Activated B cell treated with CpG ODN at 0.5 μM for 24 hours (primary cell): ENCODE measurements at regions not wholly inside any gene's neighbourhood (a gene's known extent, or its start where the extent isn't known, plus 50 kb on each side); places are given as distances from the start of the nearest gene placed in this dataset.
"Not testable (repeated sequence)": the region's sequence is repeated elsewhere in the genome, so short reads cannot be mapped to it uniquely, and the experiment has no call there.

Source experiments
- ATAC-seq: fragments of 200-7000 bp; cut with Tn5 transposase; one replicate; pipeline ENCODE4 v1.10.0; 2021; ENCODE audit warnings: low read depth, mild to moderate bottlenecking, moderate library complexity
- CTCF ChIA-PET: fragments of 350-600 bp; sonication (Branson Sonifier 250); formaldehyde crosslinking; loops from one replicate; lab custom pipeline; 2021; ENCODE audit warnings: antibody characterized with exemption; lab: Charles Lee
- POLR2A ChIA-PET: fragments of 350-600 bp; sonication (Branson Sonifier 250); formaldehyde crosslinking; loops from one replicate; lab custom pipeline; 2021; ENCODE audit warnings: antibody characterized with exemption; lab: Charles Lee
- DNase-seq: peaks from one replicate; pipeline ENCODE4 v3.0.0; 2022
- H3K27ac Mint-ChIP-seq: one replicate; pipeline ENCODE4 v1.8.0; 2020; ENCODE audit warnings: mixed read lengths
- H3K27me3 Mint-ChIP-seq: one replicate; pipeline ENCODE4 v1.8.0; 2021; ENCODE audit warnings: mixed read lengths
- H3K36me3 Mint-ChIP-seq: one replicate; pipeline ENCODE4 v1.8.0; 2021; ENCODE audit warnings: low read depth, mixed read lengths
- H3K4me1 Mint-ChIP-seq: one replicate; pipeline ENCODE4 v1.8.0; 2021; ENCODE audit warnings: mixed read lengths
- H3K4me3 Mint-ChIP-seq: one replicate; pipeline ENCODE4 v1.8.0; 2020; ENCODE audit warnings: mild to moderate bottlenecking, mixed read lengths
- H3K9me3 Mint-ChIP-seq: one replicate; pipeline ENCODE4 v1.8.0; 2020; ENCODE audit warnings: mixed read lengths
- intact Hi-C: fragments of 100-400 bp; cut with micrococcal nuclease; formaldehyde crosslinking; loops from one replicate; pipeline ENCODE4 v1.15.1; 2024
- TF ChIP-seq, protein P1 (sequence below): fragments of 200-600 bp; IDR thresholded peaks from one replicate; pipeline ENCODE4 v1.8.0; 2022; ENCODE audit warnings: antibody characterized with exemption, mild to moderate bottlenecking

DNA sequence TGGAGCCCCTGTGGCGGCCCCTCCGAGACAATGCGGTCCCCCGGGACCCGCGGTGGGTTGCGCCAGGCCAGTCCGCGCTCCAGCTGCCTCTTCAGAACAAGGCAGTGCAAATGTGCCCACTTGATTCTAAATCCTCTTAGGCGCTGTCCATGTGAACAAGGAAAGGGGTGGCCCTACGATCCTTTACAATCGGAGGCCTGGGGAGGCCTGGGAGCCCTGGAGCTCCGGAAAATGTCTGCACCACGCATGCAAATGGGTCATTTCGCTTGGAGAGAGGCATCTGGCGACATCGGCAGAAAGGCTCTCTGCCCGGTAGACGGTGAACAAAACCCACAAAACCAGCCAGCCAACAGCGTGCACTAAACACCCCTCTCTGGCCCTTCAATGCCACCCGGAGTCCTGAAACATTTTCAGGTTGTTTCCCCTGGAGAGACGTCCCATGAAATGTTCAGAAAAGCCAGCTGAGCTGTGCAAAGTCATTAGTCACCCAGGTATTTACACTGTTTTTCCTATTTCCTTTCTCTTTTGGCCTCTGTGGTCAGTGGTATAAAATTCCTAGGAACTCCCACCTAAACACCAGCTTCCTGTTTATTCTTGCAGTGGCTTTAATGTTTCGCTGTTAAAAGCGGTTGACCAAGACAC lies 102.8 kb upstream of the ZNF438 start:
- TF ChIP-seq, protein P1, sequence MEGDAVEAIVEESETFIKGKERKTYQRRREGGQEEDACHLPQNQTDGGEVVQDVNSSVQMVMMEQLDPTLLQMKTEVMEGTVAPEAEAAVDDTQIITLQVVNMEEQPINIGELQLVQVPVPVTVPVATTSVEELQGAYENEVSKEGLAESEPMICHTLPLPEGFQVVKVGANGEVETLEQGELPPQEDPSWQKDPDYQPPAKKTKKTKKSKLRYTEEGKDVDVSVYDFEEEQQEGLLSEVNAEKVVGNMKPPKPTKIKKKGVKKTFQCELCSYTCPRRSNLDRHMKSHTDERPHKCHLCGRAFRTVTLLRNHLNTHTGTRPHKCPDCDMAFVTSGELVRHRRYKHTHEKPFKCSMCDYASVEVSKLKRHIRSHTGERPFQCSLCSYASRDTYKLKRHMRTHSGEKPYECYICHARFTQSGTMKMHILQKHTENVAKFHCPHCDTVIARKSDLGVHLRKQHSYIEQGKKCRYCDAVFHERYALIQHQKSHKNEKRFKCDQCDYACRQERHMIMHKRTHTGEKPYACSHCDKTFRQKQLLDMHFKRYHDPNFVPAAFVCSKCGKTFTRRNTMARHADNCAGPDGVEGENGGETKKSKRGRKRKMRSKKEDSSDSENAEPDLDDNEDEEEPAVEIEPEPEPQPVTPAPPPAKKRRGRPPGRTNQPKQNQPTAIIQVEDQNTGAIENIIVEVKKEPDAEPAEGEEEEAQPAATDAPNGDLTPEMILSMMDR: no peak
- DNase-seq (peak; percentile 35), ATAC-seq (peak; percentile 63)
- Mint-ChIP-seq H3K27ac (peak overlapping the region; percentile 22), H3K4me3 (peak overlapping the region; percentile 80), H3K36me3 (no peaks in the 10 kb centered on the region), H3K4me1 (peaks cover 20% of the 10 kb centered on the region), H3K27me3 (no peaks in the 10 kb centered on the region), H3K9me3 (no peaks in the 10 kb centered on the region)
- CTCF ChIA-PET: no interaction called here
- POLR2A ChIA-PET: interaction anchor here (0.6 to 1.8 kb wide), 7 partner anchors 46 to 411 kb away, joined by 3 to 16 read pairs (median 5); partner anchors contain the start of gene ZNF438
- intact Hi-C loops: loop anchor here (1.0 to 10.0 kb wide), 3 partner anchors 103 to 626 kb away; partner anchors contain the start of gene ZNF438

DNA sequence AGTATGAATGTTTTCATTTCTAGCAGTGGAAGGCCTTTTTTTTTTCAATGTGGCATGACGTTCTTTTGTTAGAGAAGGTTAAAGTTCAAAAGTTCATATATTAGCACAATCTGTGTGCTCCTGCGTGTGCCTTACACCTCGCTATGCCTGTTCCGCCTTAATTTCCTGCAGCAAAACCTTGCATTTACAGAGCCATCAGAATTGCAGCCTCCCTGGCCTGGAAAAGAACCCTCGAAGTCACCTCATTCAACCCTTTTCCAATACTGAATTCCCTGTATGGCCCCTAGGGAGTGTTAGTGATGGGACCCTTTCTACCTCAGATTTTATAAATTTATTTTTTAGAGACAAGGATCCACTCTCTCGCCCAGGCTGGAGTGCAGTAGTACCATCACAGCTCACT lies 103.5 kb upstream of the ZNF438 start:
- ChIA-PET CTCF (no interaction called here), POLR2A (interaction anchor here (0.9 to 1.8 kb wide), 2 partner anchors 46 to 103 kb away, joined by 3 to 16 read pairs; partner anchors contain the start of gene ZNF438)
- Mint-ChIP-seq H3K27ac (no peak overlapping the region), H3K27me3 (no peaks in the 10 kb centered on the region), H3K36me3 (no peaks in the 10 kb centered on the region), H3K4me1 (peaks cover 20% of the 10 kb centered on the region), H3K4me3 (no peak overlapping the region), H3K9me3 (no peaks in the 10 kb centered on the region)
- DNase-seq (no peak), ATAC-seq (no peak)
- TF ChIP-seq, protein P1: no peak
- intact Hi-C loops: loop anchor here (2.0 to 10.0 kb wide), 2 partner anchors 570 to 626 kb away; no protein-coding TSS in a partner anchor

DNA sequence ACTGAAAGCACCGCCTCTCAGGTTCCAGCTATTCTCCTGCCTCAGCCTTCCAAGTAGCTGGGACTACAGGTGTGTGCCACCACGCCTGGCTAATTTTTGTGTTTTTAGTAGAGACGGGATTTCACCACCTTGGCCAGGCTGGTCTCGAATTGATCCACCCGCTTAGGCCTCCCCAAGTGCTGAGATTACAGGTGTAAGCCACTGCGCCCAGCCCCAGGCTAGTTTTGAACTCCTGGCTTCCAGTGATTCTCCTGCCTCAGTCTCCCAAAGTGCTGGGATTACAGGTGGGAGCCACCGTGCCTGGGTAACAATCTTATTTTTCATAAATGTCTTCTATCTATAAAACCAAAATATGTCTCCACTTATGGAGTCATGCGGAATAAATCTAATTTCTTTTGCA lies 104.1 kb upstream of the ZNF438 start:
- H3K27ac Mint-ChIP-seq, CTCF ChIA-PET, H3K4me3 Mint-ChIP-seq, POLR2A ChIA-PET, ATAC-seq, H3K9me3 Mint-ChIP-seq, H3K27me3 Mint-ChIP-seq, H3K36me3 Mint-ChIP-seq, DNase-seq: not testable (repeated sequence)
- H3K4me1 Mint-ChIP-seq: peaks cover 20% of the 10 kb centered on the region
- intact Hi-C loops: loop anchor here (2.0 to 10.0 kb wide), 2 partner anchors 569 to 625 kb away; no protein-coding TSS in a partner anchor

DNA sequence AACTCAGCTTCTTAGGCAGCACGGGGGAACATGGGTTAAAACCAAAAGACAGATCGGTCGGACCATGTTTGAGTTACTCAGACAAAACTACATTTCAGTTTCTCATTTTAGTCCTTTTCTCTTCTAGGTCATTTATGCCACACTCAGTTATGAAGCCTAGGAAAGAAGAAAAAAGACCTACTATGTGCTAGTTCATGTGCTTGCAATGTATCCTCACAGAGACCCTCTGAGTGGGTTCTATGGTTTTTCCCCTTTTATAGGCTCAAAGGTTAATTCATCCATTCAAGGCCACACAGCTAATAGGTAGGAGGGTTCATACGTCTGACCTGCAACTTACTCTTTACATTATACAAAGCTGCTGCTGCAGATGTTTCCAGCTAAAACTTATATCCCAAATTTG lies 104.7 kb upstream of the ZNF438 start:
- no peak for DNase-seq
- Mint-ChIP-seq H3K27ac (no peak overlapping the region), H3K9me3 (no peaks in the 10 kb centered on the region), H3K4me3 (no peak overlapping the region), H3K27me3 (no peaks in the 10 kb centered on the region), H3K4me1 (peaks cover 20% of the 10 kb centered on the region), H3K36me3 (no peaks in the 10 kb centered on the region)
- intact Hi-C loops: loop anchor here (10.0 kb wide), 1 partner anchor 568 kb away; no protein-coding TSS in a partner anchor
- CTCF ChIA-PET: no interaction called here
- POLR2A ChIA-PET: no interaction called here
- TF ChIP-seq, protein P1: no peak
- ATAC-seq: no peak

DNA sequence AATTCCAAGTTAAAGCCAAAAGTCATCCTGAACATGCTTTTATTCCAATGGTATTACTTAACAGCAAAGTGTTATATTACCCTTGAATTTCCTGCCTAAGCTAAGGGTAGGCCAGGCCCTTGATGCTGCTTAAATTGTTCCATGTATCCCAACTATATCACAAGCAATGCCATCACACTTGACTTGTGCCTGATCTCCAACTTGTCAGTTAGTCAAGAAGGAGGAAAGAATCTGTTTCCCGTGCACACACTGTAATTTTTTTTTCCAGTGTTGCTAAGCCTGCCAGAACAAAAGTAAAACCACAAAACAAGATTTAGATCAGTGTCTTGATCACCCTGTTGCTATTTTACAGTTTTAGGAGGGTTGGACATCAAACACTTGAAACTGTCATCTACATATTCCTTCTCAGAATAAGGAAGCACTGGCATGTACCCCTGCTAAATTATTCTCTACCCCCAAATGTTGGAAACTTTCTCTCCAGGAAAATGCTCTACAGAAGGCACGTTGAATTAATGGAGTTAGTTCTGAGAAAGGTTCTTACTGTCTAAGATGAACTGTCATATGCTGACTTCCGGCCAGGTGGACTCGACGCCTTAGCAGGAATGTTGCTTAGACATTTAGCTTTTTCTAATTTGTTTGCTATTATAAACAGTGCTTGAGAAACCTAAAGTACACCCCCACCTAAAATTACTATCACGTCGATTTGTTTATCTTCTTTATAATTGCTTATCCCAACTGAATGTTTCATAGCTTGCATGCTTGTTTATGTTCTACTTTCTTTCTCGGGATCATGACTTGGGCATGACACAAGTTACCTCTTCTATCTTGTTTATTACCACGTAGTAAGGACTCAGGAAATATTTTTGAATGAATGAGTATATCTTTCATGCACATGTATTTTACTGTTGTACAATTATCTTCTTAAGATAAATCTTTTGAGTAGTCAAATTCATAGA lies 105.5 kb upstream of the ZNF438 start:
- ChIA-PET CTCF (no interaction called here), POLR2A (no interaction called here)
- peaks cover 20% of the 10 kb centered on the region for H3K4me1 Mint-ChIP-seq
- H3K9me3 Mint-ChIP-seq: no peaks in the 10 kb centered on the region
- intact Hi-C loops: loop anchor here (10.0 kb wide), 1 partner anchor 568 kb away; no protein-coding TSS in a partner anchor
- DNase-seq: no peak
- no peak for ATAC-seq
- H3K36me3 Mint-ChIP-seq: no peaks in the 10 kb centered on the region
- no peak overlapping the region for H3K4me3 Mint-ChIP-seq
- TF ChIP-seq, protein P1: no peak
- no peaks in the 10 kb centered on the region for H3K27me3 Mint-ChIP-seq
- no peak overlapping the region for H3K27ac Mint-ChIP-seq
